DND-41 (cell line): ENCODE measurements at regions not wholly inside any gene's neighbourhood (a gene's known extent, or its start where the extent isn't known, plus 50 kb on each side); places are given as distances from the start of the nearest gene placed in this dataset.

Source experiments
- CTCF ChIP-seq: IDR thresholded peaks from 2 replicates; pipeline ENCODE4 v1.5.1; 2012; ENCODE audit warnings: borderline replicate concordance, low read length, moderate library complexity, mild to moderate bottlenecking; ENCODE audit not compliant: poor library complexity, severe bottlenecking; ENCODE audit errors: extremely low read depth
- EZH2 ChIP-seq: IDR thresholded peaks from 3 replicates; pipeline ENCODE4 v1.6.1; 2012; ENCODE audit warnings: borderline replicate concordance, low read depth, mild to moderate bottlenecking, moderate library complexity, low read length, inconsistent platforms; ENCODE audit not compliant: severe bottlenecking

- TF ChIP-seq CTCF: no peak
- TF ChIP-seq EZH2: no peak
Measured at GRCh38 chr7:142371586-142372377, 113.9 kb upstream of the PRSS58 start.
